PC-3 (cell line): ENCODE measurements at regions not wholly inside any gene's neighbourhood (a gene's known extent, or its start where the extent isn't known, plus 50 kb on each side); places are given as distances from the start of the nearest gene placed in this dataset.

Source experiments
- ATAC-seq: fragments of 200-7000 bp; cut with Tn5 transposase; 2 replicates; pipeline ENCODE4 v1.9.1; 2020; ENCODE audit warnings: mild to moderate bottlenecking, moderate library complexity
- BruUV-seq: library from RNA; stranded (reverse); fragments of 400-500 nt; replicated peaks from 2 replicates; lab custom pipeline; 2021; lab: Mats Ljungman, UMichigan
- CTCF ChIA-PET: fragments of 300-600 bp; sonication (Branson Sonifier 250); formaldehyde crosslinking; loops from one replicate; lab custom pipeline; 2022; ENCODE audit warnings: antibody characterized with exemption; lab: Charles Lee
- POLR2A ChIA-PET: fragments of 300-600 bp; sonication (Branson Sonifier 250); formaldehyde crosslinking; loops from one replicate; lab custom pipeline; 2022; ENCODE audit warnings: antibody characterized with exemption; ENCODE audit not compliant: unreplicated experiment; lab: Charles Lee
- DNase-seq: peaks from one replicate; pipeline ENCODE4 v3.0.0-alpha.2; 2015
- H2AFZ ChIP-seq: fragments of 300-600 bp; sonication (generic); 2 replicates; pipeline ENCODE4 v1.6.0; 2016; ENCODE audit warnings: antibody characterized with exemption, low read length
- H3F3A ChIP-seq: fragments of 300-600 bp; sonication (generic); one replicate; pipeline ENCODE4 v1.6.0; 2017; ENCODE audit warnings: antibody characterized with exemption, low read length, control low read depth, mild to moderate bottlenecking; ENCODE audit not compliant: unreplicated experiment
- H3K27ac ChIP-seq: fragments of 300-600 bp; sonication (generic); 2 replicates; pipeline ENCODE4 v1.5.1; 2016; ENCODE audit warnings: mild to moderate bottlenecking, low read length
- H3K27me3 ChIP-seq: fragments of 300-600 bp; sonication (generic); 2 replicates; pipeline ENCODE4 v1.6.1; 2016; ENCODE audit warnings: low read length, mixed read lengths
- H3K36me3 ChIP-seq: fragments of 300-600 bp; sonication (generic); 2 replicates; pipeline ENCODE4 v1.6.1; 2016; ENCODE audit warnings: low read depth, mixed run types, low read length, mixed read lengths
- H3K4me1 ChIP-seq: fragments of 300-600 bp; sonication (generic); 2 replicates; pipeline ENCODE4 v1.5.1; 2016; ENCODE audit warnings: low read length; ENCODE audit not compliant: insufficient read depth
- H3K4me2 ChIP-seq: fragments of 300-600 bp; sonication (generic); 2 replicates; pipeline ENCODE4 v1.6.0; 2016; ENCODE audit warnings: low read length
- H3K4me3 ChIP-seq: fragments of 300-600 bp; sonication (generic); 2 replicates; pipeline ENCODE4 v1.5.1; 2016; ENCODE audit warnings: mild to moderate bottlenecking, low read length, mixed read lengths
- H3K79me2 ChIP-seq: fragments of 300-600 bp; sonication (generic); 2 replicates; pipeline ENCODE4 v1.6.1; 2017; ENCODE audit warnings: low read length, mixed read lengths
- H3K9ac ChIP-seq: fragments of 300-600 bp; sonication (generic); 2 replicates; pipeline ENCODE4 v1.6.0; 2016; ENCODE audit warnings: mild to moderate bottlenecking, low read length
- H3K9me2 ChIP-seq: fragments of 300-600 bp; sonication (generic); replicated peaks from 2 replicates; pipeline ENCODE4 v1.6.1; 2016; ENCODE audit warnings: mixed run types, low read length, mixed read lengths
- H3K9me3 ChIP-seq: fragments of 300-600 bp; sonication (generic); 2 replicates; pipeline ENCODE4 v1.6.1; 2016; ENCODE audit warnings: low read length, mixed read lengths
- H4K20me1 ChIP-seq: fragments of 300-600 bp; sonication (generic); 2 replicates; pipeline ENCODE4 v1.6.1; 2016; ENCODE audit warnings: low read length, mixed read lengths
- CTCF ChIP-seq: fragments of 300-600 bp; sonication (generic); conservative IDR thresholded peaks from 2 replicates; pipeline ENCODE4 v1.5.1; 2017; ENCODE audit warnings: antibody characterized with exemption, low read depth, mild to moderate bottlenecking, low read length
- EZH2 ChIP-seq: fragments of 300-600 bp; sonication (generic); IDR thresholded peaks from one replicate; pipeline ENCODE4 v1.6.1; 2017; ENCODE audit warnings: antibody characterized with exemption, mild to moderate bottlenecking, low read length; ENCODE audit not compliant: unreplicated experiment
- EZH2phosphoT487 ChIP-seq: fragments of 300-600 bp; sonication (generic); IDR thresholded peaks from 2 replicates; pipeline ENCODE4 v1.6.1; 2018; ENCODE audit warnings: mild to moderate bottlenecking, antibody characterized with exemption, low read length, borderline replicate concordance
- intact Hi-C: fragments of 100-400 bp; cut with micrococcal nuclease; formaldehyde crosslinking; loops from 2 replicates; pipeline ENCODE4 v1.9.0; 2023

GRCh38 chr4:110250023-110250387 is 51.6 kb upstream of the ELOVL6 start:
- Histone ChIP-seq H3K79me2 (no peaks in the 10 kb centered on the region), H3K9ac (no peak overlapping the region), H3F3A (no peaks in the 10 kb centered on the region), H3K4me1 (peaks cover 8% of the 10 kb centered on the region), H3K9me3 (no peaks in the 10 kb centered on the region), H4K20me1 (no peaks in the 10 kb centered on the region), H3K9me2 (no peaks in the 10 kb centered on the region), H3K36me3 (no peaks in the 10 kb centered on the region), H2AFZ (no peak overlapping the region), H3K27ac (no peak overlapping the region), H3K27me3 (no peaks in the 10 kb centered on the region), H3K4me3 (no peak overlapping the region), H3K4me2 (no peak overlapping the region)
- no TSS peak for BruUV-seq
- TF ChIP-seq CTCF = no peak
- no peak for TF ChIP-seq EZH2
- TF ChIP-seq EZH2phosphoT487 = no peak
- ATAC-seq (no peak), DNase-seq (no peak)
- ChIA-PET POLR2A (no interaction called here), CTCF (no interaction called here)
- intact Hi-C loops = no loop called here

DNA sequence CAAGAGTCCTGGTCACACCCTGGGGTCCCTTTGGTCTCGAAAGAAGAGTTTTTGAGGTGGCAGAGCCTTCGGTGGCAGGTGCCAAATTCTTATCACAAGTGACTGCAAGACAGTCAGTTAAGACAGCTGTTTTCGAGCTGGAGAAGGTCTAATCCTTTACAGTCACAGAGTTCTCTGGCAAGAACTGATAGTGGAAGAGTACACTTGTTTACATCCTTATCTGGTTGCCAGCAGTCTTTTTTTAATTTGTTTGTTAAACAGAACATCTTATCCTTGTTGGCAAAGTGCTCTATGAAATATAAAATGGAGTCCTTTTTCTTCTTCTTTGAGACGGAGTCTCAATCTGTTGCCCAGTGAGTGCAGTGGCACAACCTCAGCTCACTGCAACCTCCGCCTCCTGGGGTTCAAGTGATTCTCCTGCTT is 50.4 kb upstream of the ELOVL6 start:
- no peaks in the 10 kb centered on the region for H3K9me3 ChIP-seq
- no peaks in the 10 kb centered on the region for H4K20me1 ChIP-seq
- no peak for DNase-seq
- ChIA-PET CTCF (no interaction called here), POLR2A (no interaction called here)
- BruUV-seq = no TSS peak
- H3K4me2 ChIP-seq = no peak overlapping the region
- H3K9ac ChIP-seq = no peak overlapping the region
- H3K9me2 ChIP-seq = no peaks in the 10 kb centered on the region
- no peak for TF ChIP-seq EZH2phosphoT487
- no peak for TF ChIP-seq EZH2
- no peak for TF ChIP-seq CTCF
- H3F3A ChIP-seq = no peaks in the 10 kb centered on the region
- intact Hi-C loops = no loop called here
- no peak overlapping the region for H3K4me3 ChIP-seq
- peaks cover 8% of the 10 kb centered on the region for H3K4me1 ChIP-seq
- H3K36me3 ChIP-seq = no peaks in the 10 kb centered on the region
- H3K79me2 ChIP-seq = no peaks in the 10 kb centered on the region
- ATAC-seq = no peak
- H3K27ac ChIP-seq = no peak overlapping the region
- H2AFZ ChIP-seq = no peak overlapping the region
- H3K27me3 ChIP-seq = no peaks in the 10 kb centered on the region
